Astrocyte of the cerebellum (primary cell): ENCODE measurements at regions not wholly inside any gene's neighbourhood (a gene's known extent, or its start where the extent isn't known, plus 50 kb on each side); places are given as distances from the start of the nearest gene placed in this dataset.

ENCODE experiments used
- DNase-seq: peaks from one replicate; pipeline ENCODE4 v3.0.0-alpha.2; 2011; ENCODE audit warnings: low read depth
- H3K4me3 ChIP-seq: 2 replicates; pipeline ENCODE4 v1.5.1; 2011; ENCODE audit warnings: mild to moderate bottlenecking, low read depth, low read length, moderate library complexity
- in situ Hi-C: cut with HindIII; loops from 2 replicates; pipeline ENCODE4 v1.10.0; 2017; ENCODE audit warnings: low sequenced_read_pairs
- TF ChIP-seq, protein P1 (sequence below): IDR thresholded peaks from 2 replicates; pipeline ENCODE4 v1.5.1; 2012; ENCODE audit warnings: low read length, low read depth, moderate library complexity, mild to moderate bottlenecking; ENCODE audit errors: missing control alignments

- no peak overlapping the region for H3K4me3 ChIP-seq
- DNase-seq: no peak
- TF ChIP-seq, protein P1, sequence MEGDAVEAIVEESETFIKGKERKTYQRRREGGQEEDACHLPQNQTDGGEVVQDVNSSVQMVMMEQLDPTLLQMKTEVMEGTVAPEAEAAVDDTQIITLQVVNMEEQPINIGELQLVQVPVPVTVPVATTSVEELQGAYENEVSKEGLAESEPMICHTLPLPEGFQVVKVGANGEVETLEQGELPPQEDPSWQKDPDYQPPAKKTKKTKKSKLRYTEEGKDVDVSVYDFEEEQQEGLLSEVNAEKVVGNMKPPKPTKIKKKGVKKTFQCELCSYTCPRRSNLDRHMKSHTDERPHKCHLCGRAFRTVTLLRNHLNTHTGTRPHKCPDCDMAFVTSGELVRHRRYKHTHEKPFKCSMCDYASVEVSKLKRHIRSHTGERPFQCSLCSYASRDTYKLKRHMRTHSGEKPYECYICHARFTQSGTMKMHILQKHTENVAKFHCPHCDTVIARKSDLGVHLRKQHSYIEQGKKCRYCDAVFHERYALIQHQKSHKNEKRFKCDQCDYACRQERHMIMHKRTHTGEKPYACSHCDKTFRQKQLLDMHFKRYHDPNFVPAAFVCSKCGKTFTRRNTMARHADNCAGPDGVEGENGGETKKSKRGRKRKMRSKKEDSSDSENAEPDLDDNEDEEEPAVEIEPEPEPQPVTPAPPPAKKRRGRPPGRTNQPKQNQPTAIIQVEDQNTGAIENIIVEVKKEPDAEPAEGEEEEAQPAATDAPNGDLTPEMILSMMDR: no peak
- in situ Hi-C loops: no loop called here
Observed at GRCh38 chr2:129766374-129766993, 213.0 kb upstream of the RAB6C start.

DNA sequence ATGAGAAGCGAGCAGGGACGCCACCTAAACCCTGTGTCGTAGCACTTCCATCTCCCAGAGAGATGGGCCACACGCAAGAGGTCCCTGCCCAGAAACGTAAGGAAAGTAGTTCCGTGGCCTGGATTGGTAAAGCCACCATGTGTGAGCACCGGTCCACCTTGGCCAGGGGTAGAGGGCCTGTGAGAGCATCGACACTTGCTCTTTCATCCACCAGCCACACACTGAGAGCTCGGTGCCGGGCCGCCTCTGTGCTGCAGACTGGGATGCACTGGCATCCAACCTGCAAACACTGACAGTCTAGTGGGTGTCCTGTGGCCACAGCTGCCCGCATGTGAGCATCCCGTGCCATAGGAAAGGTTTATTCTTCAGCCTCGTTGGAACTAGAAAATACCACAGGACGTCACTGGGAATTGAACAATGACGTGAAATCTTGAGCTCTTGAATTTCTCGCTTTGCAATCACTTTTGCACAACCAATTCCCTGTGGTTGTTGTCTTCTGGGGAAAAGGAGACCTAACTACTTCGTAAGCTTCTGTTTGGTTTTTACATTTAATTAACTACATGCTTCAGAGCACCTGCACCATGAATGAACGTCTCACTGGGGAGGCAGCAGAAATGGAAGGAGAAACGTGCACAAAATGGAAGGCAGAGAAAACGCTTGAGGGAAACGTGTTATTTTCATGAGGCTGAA is 212.0 kb upstream of the RAB6C start:
- TF ChIP-seq, protein P1: no peak
- in situ Hi-C loops: no loop called here
- no peak overlapping the region for H3K4me3 ChIP-seq
- DNase-seq: no peak

DNA sequence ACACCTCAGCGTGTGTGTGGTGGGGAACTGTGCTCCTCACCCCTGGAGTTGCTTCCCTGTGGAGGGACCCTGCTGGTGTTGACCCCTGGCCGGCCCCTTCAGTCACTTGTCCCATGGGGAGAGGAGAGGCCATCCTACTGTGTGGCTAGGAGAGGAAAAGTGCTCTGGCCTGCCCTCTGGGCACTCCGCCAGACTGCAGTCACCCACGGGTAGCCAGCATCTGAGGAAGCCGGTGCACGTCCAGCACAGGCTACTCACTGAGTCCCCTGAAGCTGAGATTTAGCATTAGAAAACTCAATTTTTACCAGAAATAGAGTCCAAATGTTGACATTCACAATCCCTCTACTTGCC is 211.5 kb upstream of the RAB6C start:
- in situ Hi-C loops: no loop called here
- no peak overlapping the region for H3K4me3 ChIP-seq
- no peak for DNase-seq
- TF ChIP-seq, protein P1: no peak

- TF ChIP-seq, protein P1: no peak
- H3K4me3 ChIP-seq: no peak overlapping the region
- in situ Hi-C loops: no loop called here
- no peak for DNase-seq
Observed at GRCh38 chr2:129768485-129769184, 210.8 kb upstream of the RAB6C start.

DNA sequence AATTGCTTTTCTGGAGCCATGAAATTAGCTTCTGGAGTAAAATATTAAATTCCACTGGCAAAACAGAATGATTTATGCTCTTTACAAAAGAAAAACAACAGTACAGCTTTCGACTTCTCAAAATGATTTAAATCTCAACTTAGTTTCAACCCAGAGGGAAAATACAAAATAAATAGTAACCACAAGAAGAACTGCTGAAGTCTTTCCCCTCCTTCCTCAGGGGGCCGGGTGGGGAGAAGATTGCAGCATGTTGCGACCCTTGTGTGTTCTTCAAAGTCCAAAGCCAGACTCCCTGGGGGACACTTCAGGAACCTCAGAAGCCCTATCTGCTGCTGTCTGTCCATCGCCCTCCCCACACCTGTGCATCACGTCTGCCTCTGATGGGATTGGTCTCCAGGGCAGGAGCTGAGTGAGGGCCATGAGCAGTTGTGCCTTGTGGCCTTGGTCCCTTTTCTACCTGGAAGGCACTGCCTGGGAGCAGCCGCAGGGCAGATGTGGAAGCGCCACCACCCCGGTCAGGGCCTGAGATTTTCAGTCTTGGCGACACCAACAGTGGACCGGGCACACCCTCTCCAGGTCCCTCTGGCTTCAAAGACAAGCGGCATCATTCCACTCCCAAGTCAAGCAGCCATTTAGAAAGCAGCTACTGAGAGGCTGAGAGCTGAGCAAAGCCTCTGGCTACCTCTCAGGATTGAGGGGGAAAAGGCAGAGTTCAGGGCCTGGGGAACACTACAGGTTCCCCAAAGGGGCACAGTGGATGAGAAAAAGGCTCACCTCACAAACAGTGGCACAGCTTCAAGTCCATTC is 210.1 kb upstream of the RAB6C start:
- TF ChIP-seq, protein P1: no peak
- no peak for DNase-seq
- in situ Hi-C loops: no loop called here
- no peak overlapping the region for H3K4me3 ChIP-seq
